ENCODE measurements at regions not wholly inside any gene's neighbourhood (a gene's known extent, or its start where the extent isn't known, plus 50 kb on each side); places are given as distances from the start of the nearest gene placed in this dataset.

DNA sequence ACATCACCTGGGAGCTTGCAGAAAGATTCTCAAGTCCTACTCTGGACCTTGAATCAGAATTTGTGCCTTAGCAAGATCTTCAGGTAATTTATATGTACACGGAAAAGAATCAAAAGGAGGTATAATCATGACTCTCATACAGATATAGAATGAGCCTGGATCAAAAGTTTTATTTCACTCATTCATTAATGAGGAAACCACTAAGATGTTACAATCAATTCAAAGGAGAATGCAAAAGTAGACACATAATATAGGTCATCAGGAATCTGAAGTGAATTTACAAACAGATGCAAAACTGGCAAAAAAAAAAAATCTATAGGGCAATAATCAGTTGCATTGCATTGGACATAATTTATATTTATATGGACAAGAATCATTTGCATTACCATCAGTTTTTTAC, 195.4 kb upstream of the TLE3 start:
- H3K4me1 ChIP-seq = peaks cover 0 to 6% (median 0%) of the 10 kb centered on the region in 4 donors
- DNase-seq = no peak
- H3K27me3 ChIP-seq = no peaks in the 10 kb centered on the region
- in situ Hi-C loops (cut with MboI; ENCODE audit: low pct_ligation_motif_present in 1 of 4, low pct_unique_long_range_greater_than_20kb in 1 of 4, low sequenced_read_pairs in 3 of 4) (no loop called here), intact Hi-C loops (cut with DNase I; ENCODE audit: low total_unique reads) (no loop called here)
- TF ChIP-seq POLR2A (IDR thresholded peaks at IDR 0.05) (no peak), EP300 (IDR thresholded peaks at IDR 0.05; ENCODE audit: low read depth) (no peak), CTCF (IDR thresholded peaks at IDR 0.05) (no peak), POLR2AphosphoS5 (IDR thresholded peaks at IDR 0.05) (no peak)
- H3K27ac ChIP-seq = no peak overlapping the region
- H3K9me3 ChIP-seq = no peaks in the 10 kb centered on the region
- WGBS, 2 donors (ENCODE audit: low coverage in 1 of 2) = 90 to 95% methylated on average over 1 of the region's 1 CpG
- H3K36me3 ChIP-seq = no peaks in the 10 kb centered on the region
- no peak overlapping the region for H3K4me3 ChIP-seq

DNA sequence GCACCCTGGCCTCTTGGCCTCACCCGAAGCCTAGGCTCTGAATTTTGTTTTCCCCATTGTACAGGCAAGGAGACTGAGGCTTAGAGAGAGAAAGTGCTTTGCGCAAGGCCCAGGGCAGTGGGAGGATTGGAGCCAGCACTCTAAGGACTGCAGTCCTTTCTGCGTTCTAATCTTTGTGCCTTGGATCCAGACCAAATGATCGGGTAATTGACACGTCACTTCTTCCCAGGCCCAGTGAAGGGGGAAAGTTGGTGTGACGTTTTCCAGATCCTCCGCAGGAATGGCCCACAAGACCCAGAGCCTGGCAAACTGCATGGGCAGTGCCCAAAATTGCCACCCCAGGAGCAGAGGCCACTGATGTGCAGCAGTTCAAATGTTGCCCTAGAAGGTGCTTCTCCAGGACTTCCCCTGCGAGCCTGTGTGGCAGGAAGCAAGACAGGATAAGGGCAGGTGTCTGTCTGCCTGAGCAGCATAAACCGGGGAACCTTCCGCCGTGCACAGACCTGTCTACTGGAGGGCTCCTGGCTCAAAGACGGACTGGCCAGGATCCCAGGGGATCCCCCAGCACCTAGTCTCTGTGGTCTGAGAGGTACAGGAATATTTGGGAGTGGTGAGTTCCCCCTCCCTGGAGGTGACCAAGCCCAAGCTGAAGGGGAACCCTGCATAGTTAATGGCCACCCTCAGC, 194.5 kb upstream of the TLE3 start:
- intact Hi-C loops (cut with DNase I; ENCODE audit: low total_unique reads) (no loop called here), in situ Hi-C loops (cut with MboI; ENCODE audit: low pct_ligation_motif_present in 1 of 4, low pct_unique_long_range_greater_than_20kb in 1 of 4, low sequenced_read_pairs in 3 of 4) (no loop called here)
- H3K27ac ChIP-seq = no peak overlapping the region
- peaks cover 0 to 6% (median 0%) of the 10 kb centered on the region in 4 donors for H3K4me1 ChIP-seq
- no peaks in the 10 kb centered on the region for H3K36me3 ChIP-seq
- DNase-seq = no peak
- no peak overlapping the region for H3K4me3 ChIP-seq
- no peak for TF ChIP-seq CTCF (IDR thresholded peaks at IDR 0.05)
- no peak for TF ChIP-seq POLR2A (IDR thresholded peaks at IDR 0.05)
- TF ChIP-seq EP300 (IDR thresholded peaks at IDR 0.05; ENCODE audit: low read depth) = no peak
- no peak for TF ChIP-seq POLR2AphosphoS5 (IDR thresholded peaks at IDR 0.05)
- no peaks in the 10 kb centered on the region for H3K27me3 ChIP-seq
- 68% methylated on average over 12 of the region's 12 CpGs; no CpG with 5 or more reads in 1 of the 2 donors for WGBS, 2 donors (ENCODE audit: low coverage in 1 of 2)
- no peaks in the 10 kb centered on the region for H3K9me3 ChIP-seq

DNA sequence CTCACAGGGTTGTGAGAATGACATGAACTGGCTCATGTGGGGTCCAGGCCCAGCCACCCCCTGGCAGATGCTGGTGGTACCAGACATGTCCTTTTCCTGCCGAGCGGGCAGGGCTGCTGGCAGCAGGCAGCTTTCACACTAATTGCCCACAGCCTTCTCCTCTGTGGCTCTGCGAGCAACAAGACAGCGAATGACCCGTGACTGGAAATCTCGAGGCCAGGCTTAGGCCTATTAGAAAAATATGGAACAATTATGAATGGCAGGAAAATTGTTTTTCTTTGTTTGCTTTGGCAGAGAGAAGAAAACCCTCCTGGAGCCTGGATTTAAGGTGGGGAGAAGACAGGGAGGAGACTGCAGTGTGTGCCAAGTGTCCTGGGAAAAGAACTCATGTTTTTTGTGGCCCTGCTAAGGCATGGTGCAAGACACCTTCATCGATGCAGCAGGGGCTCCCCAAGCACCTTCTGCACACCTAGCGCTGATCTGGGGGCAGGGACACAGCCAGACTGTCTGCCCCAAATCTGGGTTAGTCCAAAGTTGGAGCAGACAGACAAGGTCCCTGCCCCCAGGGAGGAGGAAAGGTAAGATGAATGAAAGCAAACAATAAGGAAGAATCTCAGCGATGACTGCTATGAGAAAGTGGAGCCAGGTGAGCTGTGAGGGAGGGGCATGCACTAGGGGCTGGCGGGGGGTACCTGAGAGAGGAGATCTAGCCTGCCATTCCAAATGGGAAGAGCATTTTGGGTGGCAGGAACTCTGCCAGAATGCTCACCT, 193.8 kb upstream of the TLE3 start:
- intact Hi-C loops (cut with DNase I; ENCODE audit: low total_unique reads) (no loop called here), in situ Hi-C loops (cut with MboI; ENCODE audit: low pct_ligation_motif_present in 1 of 4, low pct_unique_long_range_greater_than_20kb in 1 of 4, low sequenced_read_pairs in 3 of 4) (no loop called here)
- no peaks in the 10 kb centered on the region for H3K9me3 ChIP-seq
- DNase-seq = no peak
- WGBS, 2 donors (ENCODE audit: low coverage in 1 of 2) = 72 to 92% methylated on average over 6 to 10 of the region's 10 CpGs
- no peak overlapping the region for H3K4me3 ChIP-seq
- H3K4me1 ChIP-seq = peaks cover 0 to 6% (median 0%) of the 10 kb centered on the region in 4 donors
- TF ChIP-seq CTCF (IDR thresholded peaks at IDR 0.05) = no peak
- no peak for TF ChIP-seq EP300 (IDR thresholded peaks at IDR 0.05; ENCODE audit: low read depth)
- no peak for TF ChIP-seq POLR2A (IDR thresholded peaks at IDR 0.05)
- no peaks in the 10 kb centered on the region for H3K36me3 ChIP-seq
- H3K27me3 ChIP-seq = no peaks in the 10 kb centered on the region
- H3K27ac ChIP-seq = no peak overlapping the region

GRCh38 chr15:70290708-70291107, 193.0 kb upstream of the TLE3 start:
- no peak for TF ChIP-seq POLR2AphosphoS5 (IDR thresholded peaks at IDR 0.05)
- no peak for TF ChIP-seq CTCF (IDR thresholded peaks at IDR 0.05)
- no peak for TF ChIP-seq POLR2A (IDR thresholded peaks at IDR 0.05)
- no peak for TF ChIP-seq EP300 (IDR thresholded peaks at IDR 0.05; ENCODE audit: low read depth)
- H3K36me3 ChIP-seq = no peaks in the 10 kb centered on the region
- in situ Hi-C loops (cut with MboI; ENCODE audit: low pct_ligation_motif_present in 1 of 4, low pct_unique_long_range_greater_than_20kb in 1 of 4, low sequenced_read_pairs in 3 of 4) = no loop called here
- 92 to 100% methylated on average over 1 to 6 of the region's 6 CpGs for WGBS, 2 donors (ENCODE audit: low coverage in 1 of 2)
- H3K4me1 ChIP-seq = peaks cover 0 to 6% (median 0%) of the 10 kb centered on the region in 4 donors
- no peak for DNase-seq
- H3K27ac ChIP-seq = no peak overlapping the region
- H3K4me3 ChIP-seq = no peak overlapping the region
- intact Hi-C loops (cut with DNase I; ENCODE audit: low total_unique reads) = no loop called here
- no peaks in the 10 kb centered on the region for H3K27me3 ChIP-seq
- no peaks in the 10 kb centered on the region for H3K9me3 ChIP-seq

Measured in transverse colon (tissue), 4 donors.